ENCODE measurements at regions not wholly inside any gene's neighbourhood (a gene's known extent, or its start where the extent isn't known, plus 50 kb on each side); places are given as distances from the start of the nearest gene placed in this dataset.
A peak's percentile ranks its signal among the peaks of the same experiment; 100 is the strongest.

- TF ChIP-seq CTCF (IDR thresholded peaks at IDR 0.05) (peak in 1 of 3 experiments; percentile 25), EP300 (IDR thresholded peaks at IDR 0.05) (no peak), POLR2AphosphoS5 (IDR thresholded peaks at IDR 0.05) (no peak), POLR2A (IDR thresholded peaks at IDR 0.05; ENCODE audit: low read depth) (no peak)
Observed at GRCh38 chr2:137888845-137889244, 75.4 kb upstream of the HNMT start.
